ENCODE measurements at regions not wholly inside any gene's neighbourhood (a gene's known extent, or its start where the extent isn't known, plus 50 kb on each side); places are given as distances from the start of the nearest gene placed in this dataset.

DNA sequence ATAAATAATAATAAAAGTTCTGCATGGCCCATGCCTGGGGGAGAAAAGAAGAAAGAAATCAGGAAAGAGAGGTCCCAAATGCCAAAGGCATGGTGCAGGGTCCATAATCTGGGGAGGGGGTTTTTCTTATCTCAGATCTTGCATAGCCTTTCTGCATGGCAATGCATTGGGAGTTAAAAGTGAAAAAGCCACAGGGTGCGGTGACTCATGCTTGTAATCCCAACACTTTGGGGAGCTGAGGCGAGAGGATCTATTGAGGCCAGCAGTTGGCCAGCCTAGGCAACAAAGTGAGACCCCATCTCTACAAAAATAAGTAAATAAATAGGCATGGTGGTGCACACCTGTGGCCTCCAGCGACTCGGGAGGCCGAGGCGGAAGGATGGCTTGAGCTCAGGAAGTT lies 76.8 kb upstream of the GATA2 start:
- no peak for DNase-seq

DNA sequence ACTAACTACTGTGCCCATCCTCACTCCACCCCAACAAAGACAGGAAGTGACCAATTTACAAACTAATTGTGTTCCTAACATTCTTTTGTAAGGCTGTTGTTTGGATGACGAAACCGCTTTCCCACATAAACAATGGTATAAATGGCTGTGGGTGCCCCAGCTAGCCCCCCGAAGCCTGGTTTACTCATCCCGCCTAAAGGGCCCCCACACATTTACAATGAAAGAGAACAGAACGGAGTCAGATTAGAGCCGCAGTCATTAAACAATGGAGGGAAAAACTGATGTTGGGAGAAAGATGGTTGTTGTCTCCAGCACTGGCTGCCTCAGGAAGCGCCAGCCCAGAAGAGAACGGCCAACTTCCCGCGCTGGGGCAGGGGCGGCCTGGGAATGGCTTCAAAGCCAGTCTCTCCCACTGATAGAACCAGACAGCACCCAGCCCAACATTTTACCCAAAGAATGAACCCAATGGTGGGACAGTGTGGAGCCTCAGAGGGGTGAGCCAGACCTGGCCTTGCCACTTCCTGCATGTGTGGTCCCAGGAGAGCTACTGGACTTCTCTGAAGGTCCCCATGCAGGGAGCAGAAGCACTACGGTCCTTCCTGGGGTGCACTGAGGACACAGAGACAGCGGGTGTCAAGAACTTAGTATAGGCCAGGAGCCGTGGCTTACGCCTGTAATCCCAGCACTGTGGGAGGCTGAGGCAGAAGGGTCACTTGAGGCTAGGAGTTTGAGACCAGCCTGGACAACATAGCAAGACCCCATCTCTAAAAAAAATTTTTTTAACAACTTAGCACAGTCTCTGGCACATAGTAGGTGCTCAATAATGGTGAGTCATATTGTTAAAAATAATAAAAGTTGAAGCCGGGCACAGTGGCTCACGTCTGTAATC lies 75.8 kb upstream of the GATA2 start:
- DNase-seq: no peak

DNA sequence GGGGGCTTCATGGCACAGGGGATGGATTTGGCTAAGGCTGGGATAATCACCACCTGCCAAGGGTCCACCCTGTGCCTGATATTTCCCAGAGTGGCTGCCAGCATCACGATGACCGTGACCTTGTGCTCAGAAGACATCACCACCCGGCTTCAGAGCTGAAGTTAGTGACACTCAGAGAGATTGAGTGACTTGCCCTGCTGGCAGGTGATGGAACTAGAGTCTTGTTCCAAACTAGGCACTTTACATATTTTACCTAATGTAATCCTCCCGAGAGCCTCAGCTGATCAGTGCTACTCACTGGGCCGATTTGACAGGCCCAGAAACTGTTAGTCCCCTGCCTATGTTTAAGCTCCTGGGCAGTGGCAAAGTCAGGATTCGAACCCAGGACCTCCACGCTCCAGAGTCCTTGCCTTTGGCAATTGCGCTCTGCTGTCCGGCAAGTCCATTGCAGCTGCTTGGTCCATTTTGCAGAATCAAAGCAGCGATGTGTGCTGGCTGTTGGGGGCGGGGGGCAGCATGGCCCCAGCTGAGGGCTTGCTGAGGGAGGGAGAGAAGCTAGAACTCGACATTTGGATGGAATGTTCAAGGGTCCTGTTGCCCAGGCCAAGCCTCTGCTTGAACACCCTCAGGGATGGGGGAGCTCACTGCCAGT lies 74.8 kb upstream of the GATA2 start:
- DNase-seq: no peak

DNA sequence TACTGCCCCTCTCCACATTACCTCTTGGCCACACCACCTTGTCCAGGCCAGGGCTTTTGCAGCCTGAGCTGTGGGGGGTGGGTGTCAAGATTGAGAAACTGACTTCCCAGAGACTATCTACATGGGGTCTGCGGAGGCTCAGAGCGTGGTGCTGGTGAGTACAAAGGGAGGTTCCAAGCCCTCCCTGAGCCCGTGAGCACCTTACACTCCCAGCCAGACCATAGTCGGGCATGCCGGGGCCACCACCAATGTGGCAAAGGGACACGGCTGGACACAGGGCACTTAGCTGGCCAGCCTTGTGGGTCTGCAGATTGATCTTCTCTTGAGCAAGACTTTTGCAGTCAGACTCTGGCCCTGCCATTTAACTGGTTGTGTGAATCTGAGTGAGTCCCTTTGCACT lies 74.1 kb upstream of the GATA2 start:
- no peak for DNase-seq

DNA sequence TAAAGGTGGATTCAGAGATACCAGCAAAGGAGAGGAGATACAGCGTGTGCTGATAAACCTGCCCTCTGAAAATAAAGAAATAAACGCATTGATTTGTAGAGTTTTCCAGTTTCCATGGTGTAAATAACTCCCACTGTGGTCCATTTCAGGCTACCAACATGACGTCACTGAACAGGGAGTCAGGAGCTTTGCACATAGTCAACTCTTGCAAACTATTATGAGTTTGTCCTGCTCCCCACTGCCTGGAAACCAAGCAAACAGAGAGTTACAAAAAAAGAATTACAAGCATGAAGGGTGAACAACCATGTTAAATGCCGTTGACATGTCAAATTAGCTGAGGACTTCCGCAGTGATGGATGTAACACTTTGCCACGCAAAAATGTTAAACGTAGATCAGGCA lies 70.4 kb upstream of the GATA2 start:
- no peak for DNase-seq

DNA sequence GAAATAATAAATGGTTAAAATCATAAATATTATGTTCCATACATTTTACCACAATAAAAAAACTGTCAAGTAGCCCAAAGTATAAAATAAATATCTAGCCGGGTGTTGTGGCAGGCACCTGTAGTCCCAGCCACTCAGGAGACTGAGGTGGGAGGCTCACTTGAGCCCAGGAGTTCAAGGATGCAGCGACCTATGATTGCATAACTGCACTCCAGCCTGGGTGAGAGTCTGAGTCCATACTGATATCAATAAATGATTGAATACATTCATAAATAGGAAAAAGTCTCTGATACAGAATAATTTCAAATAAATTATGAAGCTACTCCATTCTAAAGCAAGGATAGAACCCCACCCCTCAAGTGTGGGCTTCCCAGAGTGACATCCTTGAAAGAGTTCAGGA lies 68.5 kb upstream of the GATA2 start:
- DNase-seq: no peak

DNA sequence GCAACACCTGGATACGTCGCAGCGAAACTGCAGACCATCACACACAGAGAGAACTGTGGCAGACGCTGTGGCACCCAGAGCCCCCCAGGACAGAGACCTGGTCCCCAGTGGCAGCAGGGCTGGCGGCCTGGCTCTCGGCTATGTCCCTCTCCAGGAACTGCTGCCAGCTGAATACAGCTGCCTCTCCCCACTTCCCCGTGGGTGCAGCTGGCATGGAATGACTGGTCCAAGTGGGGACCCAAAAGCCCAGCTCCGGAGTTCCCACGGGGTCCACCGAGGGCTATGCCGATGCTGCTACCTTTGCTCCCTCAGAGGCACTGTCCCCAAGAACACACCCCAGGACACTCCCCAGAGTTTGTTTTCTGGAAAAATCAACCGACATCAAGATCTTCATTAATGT lies 67.8 kb upstream of the GATA2 start:
- DNase-seq: no peak

DNA sequence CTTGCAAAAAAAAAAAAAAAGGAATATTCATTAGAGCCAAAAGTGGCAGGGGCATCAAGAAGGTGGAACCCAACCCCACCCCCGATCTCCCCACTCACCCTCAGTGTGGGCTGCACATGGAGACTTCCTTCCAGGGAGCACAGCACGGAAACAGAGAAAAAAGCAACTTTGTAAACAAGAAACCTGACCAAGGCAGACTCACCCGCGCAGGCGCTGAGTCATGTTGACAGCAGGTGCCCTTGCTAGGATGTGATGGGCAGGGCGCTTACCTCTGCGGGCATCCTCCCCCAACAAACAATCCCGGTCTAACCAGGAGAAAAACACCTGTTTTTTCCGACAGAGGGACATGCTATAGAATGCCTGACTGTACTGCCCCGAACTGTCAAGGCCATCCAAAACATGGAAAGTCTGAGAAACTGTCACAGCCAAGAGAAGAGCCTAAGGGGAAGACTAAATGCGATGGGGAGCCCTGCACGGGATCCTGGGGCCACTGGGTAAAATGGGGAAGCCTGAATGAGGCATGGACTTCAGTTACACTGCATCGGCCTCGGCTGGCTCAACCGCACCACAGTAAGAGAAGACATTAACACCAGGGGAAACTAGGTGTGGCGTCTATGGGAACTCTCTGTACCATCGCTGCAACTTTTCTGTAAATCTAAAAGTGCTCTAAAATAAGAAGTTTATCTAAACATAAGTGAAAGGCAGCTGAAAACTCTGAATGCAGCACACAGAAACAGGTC lies 66.7 kb upstream of the GATA2 start:
- no peak for DNase-seq

DNA sequence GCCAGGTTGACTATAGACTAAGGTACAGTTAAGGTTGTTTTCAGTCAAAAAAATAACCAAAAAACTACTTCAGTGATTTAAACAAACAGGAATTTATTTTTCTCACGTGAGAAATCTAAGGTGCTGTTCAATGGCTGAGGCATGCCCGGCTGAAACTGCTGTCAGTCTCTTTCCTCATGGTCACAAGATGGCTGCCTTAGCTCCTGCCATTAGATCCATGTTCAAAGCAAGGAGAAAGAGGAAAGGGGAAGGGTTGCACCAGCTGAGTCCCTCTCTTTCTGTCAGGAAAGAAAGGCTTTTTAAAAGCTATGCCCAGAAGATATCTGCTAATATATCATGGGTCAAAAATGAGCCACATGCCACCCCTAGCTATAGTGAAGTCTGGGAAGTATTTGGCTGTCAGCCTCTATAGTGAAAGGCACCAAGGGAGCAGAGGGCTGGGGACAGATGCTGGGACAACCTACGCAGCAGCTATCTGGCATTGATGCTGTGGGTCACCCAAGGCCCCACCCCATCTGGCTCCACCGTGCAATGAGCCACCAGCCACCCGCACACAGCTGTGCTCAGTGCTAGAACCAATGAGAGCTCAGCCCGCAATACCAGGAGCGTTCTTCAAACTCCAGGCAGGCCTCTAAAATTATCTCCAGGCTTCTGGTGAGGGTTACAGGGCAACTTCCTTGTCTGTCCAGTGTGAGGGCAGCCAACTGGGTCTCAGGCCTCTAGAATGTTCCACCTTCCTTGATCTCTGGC lies 64.7 kb upstream of the GATA2 start:
- DNase-seq: no peak

DNA sequence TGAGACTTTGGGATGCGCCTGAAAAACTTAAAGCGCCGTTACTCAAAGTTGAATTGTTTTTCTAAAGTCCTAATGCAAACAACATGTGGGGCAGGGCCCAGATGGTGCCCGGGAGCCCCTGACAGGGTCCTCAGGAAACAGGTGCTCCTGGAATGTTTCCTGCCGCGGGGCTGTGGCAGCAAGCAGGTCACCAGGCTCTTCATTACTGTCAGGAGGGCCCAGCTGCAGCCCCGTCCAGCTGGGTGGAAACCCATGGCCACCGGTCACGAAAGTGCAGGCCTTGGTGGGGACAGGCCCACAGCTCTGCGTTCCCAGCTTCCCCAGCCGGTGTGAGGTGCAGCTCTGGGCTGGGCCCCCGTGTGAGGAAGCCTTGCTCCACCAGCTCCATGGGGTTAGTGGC lies 63.9 kb upstream of the GATA2 start:
- no peak for DNase-seq

DNA sequence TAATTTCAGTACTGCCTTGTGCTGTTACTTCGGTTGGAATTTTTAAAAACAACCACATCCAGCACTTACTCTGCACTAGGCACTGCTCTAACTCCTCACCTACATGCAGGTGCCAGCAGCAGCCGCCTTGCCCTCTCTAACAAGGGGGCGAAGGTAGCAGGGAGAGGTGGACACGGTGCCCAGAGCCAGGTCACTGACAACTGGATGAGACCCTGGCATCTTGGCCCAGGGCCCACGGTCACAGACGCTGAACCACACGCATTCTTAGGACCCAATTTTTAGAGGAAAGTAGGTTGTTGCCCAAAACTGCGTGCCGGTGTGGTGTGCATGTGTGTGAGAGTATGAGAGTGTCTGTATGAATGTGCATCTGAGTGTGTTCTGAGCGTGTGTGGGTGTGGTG lies 63.4 kb upstream of the GATA2 start:
- no peak for DNase-seq

DNA sequence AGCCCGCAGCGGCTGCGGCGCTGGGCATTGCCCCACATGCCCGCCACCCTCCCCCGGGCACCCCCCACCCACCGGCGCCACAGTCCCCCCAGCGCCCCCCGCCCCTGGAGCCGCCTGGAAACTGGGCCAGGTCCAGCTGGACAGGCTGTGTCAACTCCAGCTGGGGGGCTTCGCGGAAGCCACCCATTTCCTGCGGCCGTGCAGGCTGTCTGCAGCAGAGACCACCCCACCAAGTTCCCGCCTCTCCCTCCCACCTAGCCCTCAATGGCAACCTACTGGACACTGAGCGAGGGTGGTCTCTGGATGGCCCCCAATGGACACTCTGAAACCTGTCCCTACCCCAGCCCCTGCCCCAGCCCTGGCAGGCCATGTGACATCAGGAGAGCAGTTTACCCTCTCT lies 62.8 kb upstream of the GATA2 start:
- no peak for DNase-seq

DNA sequence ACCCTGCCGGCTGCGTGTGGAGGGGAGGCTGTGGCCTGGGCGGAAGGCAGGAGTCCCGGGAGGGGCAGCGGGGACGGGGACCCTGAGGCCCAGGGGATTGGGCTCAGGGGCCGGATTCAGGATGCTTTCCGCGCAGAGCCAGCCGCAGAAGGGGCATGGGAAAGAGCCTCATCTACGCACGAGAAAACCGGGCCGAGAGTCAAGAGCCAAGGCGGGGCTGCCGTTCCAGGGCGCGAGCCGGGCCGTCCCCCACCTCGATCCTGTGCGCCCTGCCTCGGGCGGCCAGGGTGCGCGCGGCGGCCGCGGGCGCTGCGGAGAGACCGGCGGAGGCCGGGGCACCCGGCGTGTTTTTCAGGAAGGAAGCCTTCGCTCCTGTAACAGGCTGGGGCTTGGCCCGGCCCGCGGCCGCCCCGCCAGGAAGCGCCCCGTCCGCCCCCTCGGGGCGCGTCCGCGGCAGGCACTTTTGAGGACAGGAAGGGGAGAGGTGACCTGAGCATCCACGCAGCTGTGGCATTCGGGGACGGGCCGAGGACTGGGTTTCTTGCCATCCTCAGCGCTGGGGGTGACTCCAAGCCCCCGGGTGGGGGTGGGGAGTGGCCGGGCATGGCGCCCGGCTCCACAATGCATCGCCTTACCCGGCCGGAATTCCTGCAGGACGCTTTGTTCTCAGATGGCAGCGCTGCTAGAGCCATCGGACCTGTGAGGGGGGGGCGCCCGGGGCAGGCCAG lies 62.3 kb upstream of the GATA2 start:
- no peak for DNase-seq

DNA sequence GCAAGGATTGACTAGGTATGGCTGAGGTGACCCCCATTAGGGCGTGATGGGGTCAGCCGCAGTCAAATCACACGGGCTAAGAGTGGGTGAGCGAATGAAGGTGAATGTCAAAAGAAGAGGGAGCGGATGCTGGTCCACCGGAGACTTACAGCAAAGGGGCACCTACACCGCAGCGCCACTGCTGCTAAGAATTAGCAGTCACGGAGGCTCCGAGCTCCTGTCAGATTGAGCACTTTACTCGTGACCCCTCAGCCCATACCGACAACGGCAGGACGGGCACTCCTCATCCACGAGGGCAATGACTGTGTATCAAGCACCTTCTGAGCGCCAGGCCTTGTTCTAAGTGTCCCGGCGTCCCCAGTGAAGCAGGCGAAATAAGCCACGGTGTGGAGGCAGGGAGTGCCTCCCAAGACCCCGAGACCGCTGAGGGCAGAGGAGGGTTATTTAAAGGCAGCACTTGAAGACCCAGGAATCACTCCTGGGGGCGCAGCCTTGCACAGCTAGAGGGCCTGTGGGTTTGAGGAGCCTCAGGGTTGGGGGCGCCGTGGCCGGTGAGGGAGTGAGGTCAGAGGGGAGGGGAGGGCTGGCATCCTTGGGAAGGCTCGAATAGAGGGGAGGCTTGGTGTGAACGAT lies 61.6 kb upstream of the GATA2 start:
- no peak for DNase-seq

DNA sequence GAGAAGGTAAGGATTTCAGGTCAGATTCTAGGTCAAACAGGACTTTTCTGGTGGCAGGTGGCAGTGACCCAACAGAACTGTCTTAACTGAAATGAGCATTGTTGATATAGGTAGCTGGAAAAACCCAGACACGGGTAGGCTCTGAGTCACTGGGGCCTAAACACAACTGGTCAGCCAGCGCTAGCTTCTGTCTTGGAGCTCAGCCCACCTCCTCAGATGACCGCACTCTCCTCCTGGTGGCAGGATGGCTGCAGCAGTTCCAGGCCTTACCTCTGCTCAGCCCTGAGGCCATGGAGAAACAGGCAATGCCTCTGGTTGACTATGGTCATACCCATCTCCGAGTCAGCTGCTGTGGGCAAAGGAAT lies 61.1 kb upstream of the GATA2 start:
- no peak for DNase-seq

DNA sequence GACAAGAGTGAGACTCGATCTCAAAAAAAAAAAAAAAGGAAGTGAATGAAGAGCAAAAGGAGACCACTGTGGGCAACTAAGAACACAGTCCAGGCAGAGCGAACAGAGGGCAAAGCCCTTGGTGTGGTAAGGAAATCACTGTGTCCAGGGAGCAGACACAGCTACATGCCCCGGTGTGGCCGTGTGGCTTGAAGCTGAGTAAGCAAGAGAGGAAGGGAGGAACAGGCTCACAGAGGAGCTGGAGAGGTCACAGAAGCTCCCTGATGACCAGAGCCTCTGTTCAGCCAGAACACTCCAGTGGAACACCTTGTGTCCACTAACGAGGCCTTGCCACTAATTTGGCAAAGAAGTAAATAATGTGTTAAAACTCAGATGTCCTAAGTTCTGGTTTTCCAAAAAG lies 60.6 kb upstream of the GATA2 start:
- no peak for DNase-seq

DNA sequence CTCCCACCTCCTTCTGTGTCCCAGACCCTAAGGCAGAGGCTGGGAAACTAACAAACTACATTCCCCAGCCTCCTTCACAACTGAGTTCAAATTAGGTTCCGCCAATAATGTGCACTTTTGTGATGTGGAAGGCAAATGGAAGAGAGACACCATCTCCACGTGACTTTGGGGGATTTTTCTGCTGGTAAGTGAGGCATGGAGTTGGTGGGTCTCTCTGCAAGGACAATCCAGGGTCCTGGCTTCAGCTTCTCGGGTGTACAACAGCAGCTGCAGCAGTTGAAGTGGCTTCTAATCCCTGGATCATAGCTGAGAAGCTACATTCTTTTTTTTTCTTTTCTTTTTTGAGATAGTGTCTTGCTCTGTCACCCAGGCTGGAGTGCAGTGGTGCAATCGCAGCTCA lies 58.9 kb upstream of the GATA2 start:
- no peak for DNase-seq

DNA sequence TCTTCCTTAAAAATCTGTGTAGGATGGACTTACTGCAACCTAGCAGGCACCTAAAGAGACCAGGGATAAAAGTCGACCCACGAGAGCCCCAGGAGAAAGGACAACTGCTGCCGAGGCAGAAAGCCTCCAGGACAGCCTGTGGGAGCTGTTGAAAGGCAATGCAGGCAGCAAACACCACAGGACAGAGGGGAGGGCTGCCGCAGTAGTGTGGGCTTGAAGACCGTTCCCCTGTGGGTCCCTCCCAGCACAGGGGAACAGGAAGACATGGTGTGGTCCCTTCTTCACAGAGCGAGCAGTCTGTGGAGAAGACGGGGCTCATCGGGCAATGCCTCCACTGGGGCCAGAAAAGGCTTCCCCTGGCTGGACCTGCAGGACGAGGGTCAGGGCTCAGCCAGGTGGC lies 58.5 kb upstream of the GATA2 start:
- DNase-seq: no peak

DNA sequence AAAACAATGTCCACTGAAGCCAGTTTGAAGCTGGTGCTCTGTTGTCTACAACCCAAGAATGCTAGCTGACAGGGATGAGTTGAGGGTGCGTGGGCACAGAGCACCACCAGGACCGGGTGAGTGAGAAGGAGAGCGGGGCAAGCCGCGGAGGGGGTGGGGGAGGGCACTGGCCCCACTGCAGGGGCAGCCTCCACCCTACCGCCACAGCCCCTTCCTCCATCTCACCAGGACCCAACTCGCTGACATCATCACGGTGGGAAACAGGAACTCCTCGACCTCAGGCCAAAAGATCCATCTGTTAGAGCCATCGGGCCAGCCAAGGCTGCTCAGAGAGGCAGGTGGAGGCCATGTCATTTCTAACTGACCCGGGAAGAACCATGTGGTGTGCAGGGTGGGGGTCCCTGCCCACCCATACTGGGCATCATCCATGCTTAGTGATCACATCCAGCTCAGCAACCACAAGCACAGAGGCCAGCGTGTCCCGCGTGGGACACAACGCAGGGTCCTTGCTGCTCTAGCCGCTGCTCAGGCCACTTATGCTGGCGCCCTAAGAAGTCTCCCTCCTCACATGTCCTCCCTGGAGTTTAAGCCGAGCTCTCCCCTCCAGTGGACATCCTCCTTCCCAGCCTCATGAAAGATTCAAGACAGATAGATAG lies 57.6 kb upstream of the GATA2 start:
- DNase-seq: no peak

DNA sequence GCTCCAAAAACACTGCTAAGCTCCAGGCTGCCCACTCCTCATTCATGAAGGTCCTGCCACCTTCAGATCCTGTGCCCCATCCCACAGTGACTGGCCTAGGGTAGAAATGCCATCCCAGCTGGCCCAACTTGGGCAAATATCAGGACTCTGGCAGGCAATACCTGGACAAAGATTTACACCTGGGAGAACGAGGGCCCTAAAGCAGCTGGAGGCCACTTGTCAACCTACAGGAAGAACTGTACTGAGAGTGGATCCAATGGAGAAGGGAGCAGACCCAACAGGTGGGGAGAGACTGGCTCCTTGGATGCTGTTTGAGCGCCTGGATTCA lies 57.1 kb upstream of the GATA2 start:
- no peak for DNase-seq

DNA sequence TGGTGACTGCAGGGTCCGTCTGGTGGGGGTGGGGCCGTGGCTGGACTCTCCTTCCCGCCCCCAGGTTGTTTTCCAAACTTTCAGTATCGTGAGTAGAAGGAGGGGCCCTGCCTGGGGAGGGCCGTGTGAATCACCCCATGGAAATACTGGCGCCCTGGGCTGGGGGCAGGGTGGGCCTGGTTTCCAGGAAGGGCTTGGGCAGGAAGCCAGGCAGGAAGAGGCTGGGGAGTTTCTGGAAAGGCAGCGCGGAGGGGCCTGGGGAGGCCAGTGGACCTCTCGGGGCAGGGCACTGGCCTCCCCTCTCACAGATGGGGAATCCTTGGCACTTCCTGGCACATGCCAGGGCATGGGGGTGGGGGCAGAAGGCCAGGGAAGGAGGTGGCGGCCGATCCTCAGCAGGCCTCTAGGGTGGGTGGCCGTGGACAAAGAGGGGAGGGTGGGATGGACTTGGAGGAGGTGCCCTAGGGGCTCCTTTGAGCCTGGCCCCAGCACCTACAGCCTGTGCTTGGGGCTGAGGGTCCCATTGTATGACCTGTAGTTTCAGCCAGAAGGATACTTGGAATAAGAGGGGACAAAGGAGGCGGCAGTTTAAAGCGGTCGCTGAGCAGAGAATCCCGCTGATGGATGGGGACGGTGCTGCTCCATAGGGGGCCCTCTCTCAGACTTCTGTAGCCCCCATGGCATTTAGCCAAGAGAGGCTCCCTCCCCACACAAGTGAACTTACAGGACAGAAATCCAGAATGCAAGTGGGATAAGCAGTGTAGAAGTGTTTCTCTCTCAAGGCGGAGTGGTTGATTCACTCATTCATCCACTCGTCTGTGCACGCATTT lies 56.5 kb upstream of the GATA2 start:
- DNase-seq: peak; percentile 6
